ENCODE measurements at regions not wholly inside any gene's neighbourhood (a gene's known extent, or its start where the extent isn't known, plus 50 kb on each side); places are given as distances from the start of the nearest gene placed in this dataset.
"Not testable (repeated sequence)": the region's sequence is repeated elsewhere in the genome, so short reads cannot be mapped to it uniquely, and the experiment has no call there.

- DNase-seq (ENCODE audit: low spot score) = not testable (repeated sequence)
Measured at GRCh38 chr16:70014915-70015314, 63.8 kb downstream of the CLEC18A start.

DNA sequence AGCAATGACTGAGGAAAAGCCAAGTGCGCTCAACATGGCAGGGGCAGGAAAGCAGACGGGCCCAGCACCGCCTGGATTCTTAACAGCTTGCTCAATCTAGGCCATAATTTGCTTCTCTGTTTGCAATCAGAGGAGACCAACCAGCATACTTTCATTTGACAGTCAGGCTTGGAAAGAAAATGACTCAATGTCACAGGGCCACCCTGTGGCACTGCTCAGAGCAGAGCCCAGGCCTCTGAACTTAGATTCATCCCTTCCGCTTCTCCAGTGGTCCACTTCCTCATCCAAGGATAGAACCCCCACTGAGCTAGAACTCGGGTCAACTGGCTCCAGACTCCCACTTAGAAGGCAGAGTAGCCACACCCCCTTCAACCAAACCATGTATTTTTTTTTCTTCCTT, 65.6 kb downstream of the CLEC18A start:
- not testable (repeated sequence) for DNase-seq (ENCODE audit: low spot score)

GRCh38 chr16:70018254-70018653, 67.1 kb downstream of the CLEC18A start:
- DNase-seq (ENCODE audit: low spot score) = peak; percentile 22

GRCh38 chr16:70023207-70023606, 72.1 kb downstream of the CLEC18A start:
- DNase-seq (ENCODE audit: low spot score) = not testable (repeated sequence)

DNA sequence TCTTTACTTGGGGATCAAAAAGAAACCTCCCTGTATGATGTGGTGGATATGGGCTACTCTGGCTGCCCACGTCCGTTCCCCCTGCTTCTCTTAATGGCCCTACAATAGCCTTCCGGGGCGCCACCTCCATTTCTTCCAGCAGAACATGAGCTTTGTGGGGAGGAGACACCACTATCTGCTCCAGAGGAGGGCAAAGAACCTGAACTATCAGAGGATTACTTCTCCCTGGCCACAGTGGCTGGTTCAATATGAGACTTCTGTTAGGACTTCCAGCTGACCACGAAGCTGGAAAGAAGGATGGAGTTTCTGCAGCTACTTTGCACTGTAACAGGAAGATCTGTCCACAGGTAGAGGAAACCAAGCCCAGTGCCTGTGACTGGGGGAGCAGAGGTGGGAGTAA, 72.8 kb downstream of the CLEC18A start:
- not testable (repeated sequence) for DNase-seq (ENCODE audit: low spot score)

GRCh38 chr16:70026165-70026854, 75.2 kb downstream of the CLEC18A start:
- not testable (repeated sequence) for DNase-seq (ENCODE audit: low spot score)

DNA sequence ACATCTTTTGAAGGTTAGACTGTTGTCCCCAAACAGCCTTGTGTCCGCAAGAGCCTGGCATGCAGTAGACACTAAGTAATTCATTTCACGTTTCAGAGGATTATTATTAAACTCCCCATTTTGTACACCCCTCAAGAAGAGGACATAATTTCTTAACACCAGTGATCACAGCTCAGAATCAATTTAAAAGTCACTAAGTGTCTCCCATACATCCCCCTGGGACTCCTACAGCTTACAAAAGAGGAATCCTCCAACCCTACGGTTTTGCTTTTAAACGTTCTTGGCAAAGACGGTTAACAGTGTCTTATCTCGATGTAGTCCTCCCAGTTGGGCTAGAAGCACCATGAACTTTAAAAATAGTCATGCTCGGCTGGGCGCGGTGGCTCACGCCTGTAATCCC, 81.2 kb upstream of the PDPR start:
- not testable (repeated sequence) for DNase-seq (ENCODE audit: low spot score)

- DNase-seq (ENCODE audit: low spot score) = not testable (repeated sequence)
Measured at GRCh38 chr16:70037913-70038312, 76.2 kb upstream of the PDPR start.

DNA sequence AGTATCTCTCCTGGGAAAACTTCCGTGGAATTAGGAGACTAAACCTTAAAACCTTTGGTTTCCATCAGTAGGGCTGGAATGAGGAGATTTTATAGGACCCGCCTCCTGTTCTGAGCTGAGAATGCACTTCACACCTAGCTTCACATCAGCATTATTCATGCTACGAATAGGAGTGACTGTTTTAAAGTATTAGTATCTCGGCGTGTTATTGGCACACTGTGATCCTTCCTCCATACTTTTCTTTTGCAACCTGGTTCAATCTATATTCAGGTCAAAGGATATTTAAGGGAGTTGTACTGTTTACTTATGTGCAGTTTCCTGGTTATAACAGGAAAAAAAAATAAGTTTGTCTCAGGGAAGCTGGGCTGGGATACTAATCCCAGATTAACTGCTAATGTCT, 73.6 kb upstream of the PDPR start:
- DNase-seq (ENCODE audit: low spot score) = not testable (repeated sequence)

GRCh38 chr16:70043538-70044067, 70.5 kb upstream of the PDPR start:
- DNase-seq (ENCODE audit: low spot score) = not testable (repeated sequence)

- not testable (repeated sequence) for DNase-seq (ENCODE audit: low spot score)
Measured at GRCh38 chr16:70046560-70046959, 67.6 kb upstream of the PDPR start.

DNA sequence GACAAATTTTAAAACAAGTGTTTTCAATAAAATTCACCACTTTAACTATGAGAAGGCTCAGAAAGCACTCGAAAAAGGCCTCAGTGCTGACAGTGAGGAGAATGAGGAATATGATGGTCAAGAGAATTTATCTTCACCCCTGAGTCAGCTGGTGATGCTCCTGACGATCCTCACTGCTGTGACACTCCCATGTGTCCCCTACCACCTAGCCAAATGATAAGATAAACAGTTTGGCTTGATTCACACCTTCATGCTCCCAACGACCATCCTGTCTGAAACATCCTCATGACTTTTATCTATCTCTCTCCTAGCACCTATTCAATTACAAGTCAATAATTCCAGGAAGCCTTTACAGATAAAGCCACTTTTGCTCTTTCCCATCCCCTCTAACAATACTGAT, 66.0 kb upstream of the PDPR start:
- DNase-seq (ENCODE audit: low spot score) = not testable (repeated sequence)

GRCh38 chr16:70058056-70058455, 56.1 kb upstream of the PDPR start:
- DNase-seq (ENCODE audit: low spot score) = not testable (repeated sequence)

GRCh38 chr16:70059429-70059828, 54.7 kb upstream of the PDPR start:
- not testable (repeated sequence) for DNase-seq (ENCODE audit: low spot score)

- DNase-seq (ENCODE audit: low spot score) = not testable (repeated sequence)
Measured at GRCh38 chr16:70060521-70061027, 53.6 kb upstream of the PDPR start.

GRCh38 chr16:70061671-70062218, 52.4 kb upstream of the PDPR start:
- not testable (repeated sequence) for DNase-seq (ENCODE audit: low spot score)

- DNase-seq (ENCODE audit: low spot score) = not testable (repeated sequence)
Measured at GRCh38 chr16:70062947-70063346, 51.2 kb upstream of the PDPR start.
